ENCODE measurements at regions not wholly inside any gene's neighbourhood (a gene's known extent, or its start where the extent isn't known, plus 50 kb on each side); places are given as distances from the start of the nearest gene placed in this dataset.
"Not testable (repeated sequence)": the region's sequence is repeated elsewhere in the genome, so short reads cannot be mapped to it uniquely, and the experiment has no call there.

DNA sequence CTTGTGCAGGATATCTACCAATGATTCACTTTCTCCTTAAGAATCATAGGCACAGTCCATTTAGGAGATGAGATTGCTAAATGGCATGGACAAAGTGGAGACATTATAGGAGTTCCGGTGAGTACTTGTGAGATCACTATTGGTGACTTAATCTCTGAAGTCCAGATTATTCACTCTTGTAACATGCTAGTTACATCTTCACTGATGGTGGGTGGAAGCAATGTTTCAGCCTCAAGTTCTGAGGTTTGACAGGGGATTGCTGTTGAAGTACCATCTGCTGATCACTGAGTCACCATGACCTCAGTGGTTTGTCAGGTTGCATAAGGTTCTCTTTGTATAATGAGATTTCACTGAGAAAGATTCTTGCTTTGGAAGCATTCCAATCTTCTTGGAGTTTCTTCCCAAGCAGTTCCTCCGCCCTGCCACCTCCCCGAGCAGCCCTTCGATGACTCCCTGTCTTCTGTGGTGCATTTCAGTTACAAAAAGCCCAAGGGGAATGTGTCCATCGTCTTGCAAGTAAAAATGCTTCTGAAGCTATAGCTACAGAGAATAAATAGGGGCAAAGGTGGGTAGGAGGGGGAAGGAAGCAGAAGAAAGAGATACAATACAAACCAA is 114.7 kb downstream of the NBPF8 start:
- not testable (repeated sequence) for TF ChIP-seq POLR2AphosphoS5 (IDR thresholded peaks at IDR 0.05)
- TF ChIP-seq, protein P1, sequence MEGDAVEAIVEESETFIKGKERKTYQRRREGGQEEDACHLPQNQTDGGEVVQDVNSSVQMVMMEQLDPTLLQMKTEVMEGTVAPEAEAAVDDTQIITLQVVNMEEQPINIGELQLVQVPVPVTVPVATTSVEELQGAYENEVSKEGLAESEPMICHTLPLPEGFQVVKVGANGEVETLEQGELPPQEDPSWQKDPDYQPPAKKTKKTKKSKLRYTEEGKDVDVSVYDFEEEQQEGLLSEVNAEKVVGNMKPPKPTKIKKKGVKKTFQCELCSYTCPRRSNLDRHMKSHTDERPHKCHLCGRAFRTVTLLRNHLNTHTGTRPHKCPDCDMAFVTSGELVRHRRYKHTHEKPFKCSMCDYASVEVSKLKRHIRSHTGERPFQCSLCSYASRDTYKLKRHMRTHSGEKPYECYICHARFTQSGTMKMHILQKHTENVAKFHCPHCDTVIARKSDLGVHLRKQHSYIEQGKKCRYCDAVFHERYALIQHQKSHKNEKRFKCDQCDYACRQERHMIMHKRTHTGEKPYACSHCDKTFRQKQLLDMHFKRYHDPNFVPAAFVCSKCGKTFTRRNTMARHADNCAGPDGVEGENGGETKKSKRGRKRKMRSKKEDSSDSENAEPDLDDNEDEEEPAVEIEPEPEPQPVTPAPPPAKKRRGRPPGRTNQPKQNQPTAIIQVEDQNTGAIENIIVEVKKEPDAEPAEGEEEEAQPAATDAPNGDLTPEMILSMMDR (IDR thresholded peaks at IDR 0.05; ENCODE audit: poor library complexity, severe bottlenecking), result not testable (repeated sequence)

Data from neural cell (in vitro differentiated cells).